NCI-H526 (cell line): ENCODE measurements at regions not wholly inside any gene's neighbourhood (a gene's known extent, or its start where the extent isn't known, plus 50 kb on each side); places are given as distances from the start of the nearest gene placed in this dataset.
"Not testable (repeated sequence)": the region's sequence is repeated elsewhere in the genome, so short reads cannot be mapped to it uniquely, and the experiment has no call there.

ENCODE experiments used
- DNase-seq, 2 experiments: peaks; one replicate each; lab custom pipeline; 2025; lab: John Stamatoyannopoulos, UW

- DNase-seq, result no peak
Observed at GRCh38 chr9:7622481-7622880, 177.1 kb downstream of the DMAC1 start.

GRCh38 chr9:7615344-7615743 lies 184.2 kb downstream of the DMAC1 start:
- no peak for DNase-seq

- no peak for DNase-seq
Observed at GRCh38 chr9:7613931-7614330, 185.6 kb downstream of the DMAC1 start.

- DNase-seq, result no peak
Observed at GRCh38 chr9:7608261-7608660, 191.3 kb downstream of the DMAC1 start.

- DNase-seq, result no peak
Observed at GRCh38 chr9:7607421-7607820, 192.2 kb downstream of the DMAC1 start.

GRCh38 chr9:7606591-7606990 lies 193.0 kb downstream of the DMAC1 start:
- no peak for DNase-seq

- no peak for DNase-seq
Observed at GRCh38 chr9:7601739-7602138, 197.8 kb downstream of the DMAC1 start.

GRCh38 chr9:7597716-7598115 lies 201.9 kb downstream of the DMAC1 start:
- no peak for DNase-seq

- no peak for DNase-seq
Observed at GRCh38 chr9:7592321-7593316, 207.0 kb downstream of the DMAC1 start.

GRCh38 chr9:7591501-7591900 lies 208.1 kb downstream of the DMAC1 start:
- DNase-seq, result no peak

- no peak for DNase-seq
Observed at GRCh38 chr9:7580568-7580967, 219.0 kb downstream of the DMAC1 start.

GRCh38 chr9:7579351-7579750 lies 220.2 kb downstream of the DMAC1 start:
- no peak for DNase-seq

GRCh38 chr9:7578951-7579350 lies 220.6 kb downstream of the DMAC1 start:
- DNase-seq, result no peak

- DNase-seq, result peak; percentile 14 to 79
Observed at GRCh38 chr9:7570107-7570720, 229.4 kb downstream of the DMAC1 start.

GRCh38 chr9:7567687-7568086 lies 231.9 kb downstream of the DMAC1 start:
- no peak for DNase-seq

GRCh38 chr9:7561527-7562080 lies 238.0 kb downstream of the DMAC1 start:
- DNase-seq, result peak; percentile 22 to 26

- peak; percentile 88 to 91 for DNase-seq
Observed at GRCh38 chr9:7560669-7561305, 238.8 kb downstream of the DMAC1 start.

- DNase-seq, result no peak
Observed at GRCh38 chr9:7554699-7555098, 244.9 kb downstream of the DMAC1 start.

GRCh38 chr9:7552706-7553105 lies 246.9 kb downstream of the DMAC1 start:
- not testable (repeated sequence) for DNase-seq

- DNase-seq, result no peak
Observed at GRCh38 chr9:7549249-7549648, 250.3 kb downstream of the DMAC1 start.

- no peak for DNase-seq
Observed at GRCh38 chr9:7546261-7546660, 253.3 kb downstream of the DMAC1 start.

- no peak for DNase-seq
Observed at GRCh38 chr9:7545371-7546165, 254.0 kb downstream of the DMAC1 start.
